HL-60 (cell line): ENCODE measurements at regions not wholly inside any gene's neighbourhood (a gene's known extent, or its start where the extent isn't known, plus 50 kb on each side); places are given as distances from the start of the nearest gene placed in this dataset.

Source experiments
- DNase-seq, 2 experiments: peaks; one replicate each; pipeline ENCODE4 v3.0.0-alpha.2; 2010 to 2020; ENCODE audit warnings: low read depth in 1 of 2, low spot score in 1 of 2
- H3K27ac ChIP-seq: fragments of 250-450 bp; sonication (Bioruptor Pico); replicated peaks from 2 replicates; pipeline ENCODE4 v1.5.1; 2020; ENCODE audit warnings: mild to moderate bottlenecking, moderate library complexity
- H3K27me3 ChIP-seq: fragments of 250-450 bp; sonication (Bioruptor Pico); 2 replicates; pipeline ENCODE4 v1.5.1; 2021; ENCODE audit warnings: mild to moderate bottlenecking, moderate library complexity; ENCODE audit not compliant: insufficient read depth, poor library complexity, severe bottlenecking
- H3K4me3 ChIP-seq: replicated peaks from 2 replicates; pipeline ENCODE4 v1.5.1; 2011; ENCODE audit warnings: mild to moderate bottlenecking, control low read depth, low read length; ENCODE audit not compliant: insufficient read depth
- CTCF ChIP-seq: IDR thresholded peaks from one replicate; pipeline ENCODE4 v1.5.1; 2011; ENCODE audit warnings: low read length, control low read depth, inconsistent platforms; ENCODE audit not compliant: insufficient read depth
- GABPA ChIP-seq: IDR thresholded peaks from 2 replicates; pipeline ENCODE4 v1.6.1; 2012; ENCODE audit warnings: low read depth
- POLR2AphosphoS5 ChIP-seq: IDR thresholded peaks from 2 replicates; pipeline ENCODE4 v1.6.1; 2012; ENCODE audit warnings: low read depth
- REST ChIP-seq: IDR thresholded peaks from 2 replicates; pipeline ENCODE4 v1.6.1; 2012; ENCODE audit warnings: low read depth; ENCODE audit not compliant: insufficient replicate concordance
- SPI1 ChIP-seq: IDR thresholded peaks from 2 replicates; pipeline ENCODE4 v1.6.1; 2012; ENCODE audit warnings: low read depth, mild to moderate bottlenecking, borderline replicate concordance

- no peak overlapping the region for H3K27ac ChIP-seq
Observed at GRCh38 chr6:25144919-25145318, 134.3 kb upstream of the CARMIL1 start.

GRCh38 chr6:25147223-25147622, 132.0 kb upstream of the CARMIL1 start:
- Histone ChIP-seq H3K4me3 (no peak overlapping the region), H3K27ac (no peak overlapping the region), H3K27me3 (no peaks in the 10 kb centered on the region)
- 0 out of 2 replicates have a peak, but pooled peaks have one; percentile 43 for TF ChIP-seq SPI1
- TF ChIP-seq POLR2AphosphoS5: no peak
- DNase-seq: no peak

More at GRCh38 chr6:25144919-25145318, 134.3 kb upstream of the CARMIL1 start:
- Histone ChIP-seq H3K4me3 (no peak overlapping the region), H3K27me3 (no peaks in the 10 kb centered on the region)
- DNase-seq: no peak
- TF ChIP-seq POLR2AphosphoS5: no peak
- no peak for TF ChIP-seq GABPA
- TF ChIP-seq SPI1: no peak
- no peak for TF ChIP-seq CTCF
- no peak for TF ChIP-seq REST

- TF ChIP-seq REST: no peak
- no peak for TF ChIP-seq CTCF
- no peak for TF ChIP-seq POLR2AphosphoS5
- no peak for TF ChIP-seq GABPA
- Histone ChIP-seq H3K4me3 (no peak overlapping the region), H3K27ac (no peak overlapping the region), H3K27me3 (no peaks in the 10 kb centered on the region)
- DNase-seq: no peak
Observed at GRCh38 chr6:25150031-25150430, 129.1 kb upstream of the CARMIL1 start.

GRCh38 chr6:25150863-25151262, 128.3 kb upstream of the CARMIL1 start:
- no peak for DNase-seq
- Histone ChIP-seq H3K27me3 (no peaks in the 10 kb centered on the region), H3K4me3 (no peak overlapping the region), H3K27ac (no peak overlapping the region)
- TF ChIP-seq CTCF (no peak), GABPA (no peak), REST (no peak), POLR2AphosphoS5 (no peak), SPI1 (no peak)
